ENCODE measurements at regions not wholly inside any gene's neighbourhood (a gene's known extent, or its start where the extent isn't known, plus 50 kb on each side); places are given as distances from the start of the nearest gene placed in this dataset.

GRCh38 chr6:167661552-167662044 lies 165.1 kb upstream of the AFDN start:
- TF ChIP-seq CTCF (IDR thresholded peaks at IDR 0.05): no peak
- no peak for TF ChIP-seq POLR2A (IDR thresholded peaks at IDR 0.05)

Data from lower leg skin (tissue), 3 donors.